ENCODE measurements at regions not wholly inside any gene's neighbourhood (a gene's known extent, or its start where the extent isn't known, plus 50 kb on each side); places are given as distances from the start of the nearest gene placed in this dataset.

DNA sequence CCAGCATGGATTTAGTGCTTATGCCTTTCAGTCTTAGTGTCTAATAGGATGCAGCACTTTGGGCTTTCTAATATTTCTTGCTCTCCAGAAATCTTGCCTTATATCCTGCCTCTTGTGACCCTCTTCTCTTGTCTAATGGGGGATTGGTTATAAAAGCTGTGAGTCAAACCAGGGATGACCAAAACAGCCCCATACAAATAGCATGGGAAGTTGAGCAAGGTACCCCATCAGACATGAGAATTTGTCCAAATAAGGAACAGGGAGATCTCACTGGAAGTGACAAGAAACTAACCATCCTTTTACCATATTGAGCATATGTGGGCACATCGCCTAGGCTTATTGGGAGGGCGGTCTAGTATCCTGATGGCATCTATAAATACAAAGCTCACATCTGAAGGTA, 78.8 kb upstream of the BZW1 start:
- TF ChIP-seq, protein P1, sequence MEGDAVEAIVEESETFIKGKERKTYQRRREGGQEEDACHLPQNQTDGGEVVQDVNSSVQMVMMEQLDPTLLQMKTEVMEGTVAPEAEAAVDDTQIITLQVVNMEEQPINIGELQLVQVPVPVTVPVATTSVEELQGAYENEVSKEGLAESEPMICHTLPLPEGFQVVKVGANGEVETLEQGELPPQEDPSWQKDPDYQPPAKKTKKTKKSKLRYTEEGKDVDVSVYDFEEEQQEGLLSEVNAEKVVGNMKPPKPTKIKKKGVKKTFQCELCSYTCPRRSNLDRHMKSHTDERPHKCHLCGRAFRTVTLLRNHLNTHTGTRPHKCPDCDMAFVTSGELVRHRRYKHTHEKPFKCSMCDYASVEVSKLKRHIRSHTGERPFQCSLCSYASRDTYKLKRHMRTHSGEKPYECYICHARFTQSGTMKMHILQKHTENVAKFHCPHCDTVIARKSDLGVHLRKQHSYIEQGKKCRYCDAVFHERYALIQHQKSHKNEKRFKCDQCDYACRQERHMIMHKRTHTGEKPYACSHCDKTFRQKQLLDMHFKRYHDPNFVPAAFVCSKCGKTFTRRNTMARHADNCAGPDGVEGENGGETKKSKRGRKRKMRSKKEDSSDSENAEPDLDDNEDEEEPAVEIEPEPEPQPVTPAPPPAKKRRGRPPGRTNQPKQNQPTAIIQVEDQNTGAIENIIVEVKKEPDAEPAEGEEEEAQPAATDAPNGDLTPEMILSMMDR (IDR thresholded peaks at IDR 0.05; ENCODE audit: borderline replicate concordance, extremely low read depth, low read length, poor library complexity, severe bottlenecking), result no peak
- TF ChIP-seq EZH2 (IDR thresholded peaks at IDR 0.05; ENCODE audit: borderline replicate concordance, low read depth, low read length, severe bottlenecking), result no peak
- Histone ChIP-seq H3K27ac (ENCODE audit: low read length) (no peak overlapping the region), H3K9ac (ENCODE audit: low read depth, low read length) (no peak overlapping the region), H4K20me1 (ENCODE audit: insufficient read depth, low read length) (no peaks in the 10 kb centered on the region), H3K36me3 (ENCODE audit: insufficient read depth, low read length) (no peaks in the 10 kb centered on the region), H3K27me3 (ENCODE audit: insufficient read depth, low read length, poor library complexity) (peaks cover 24% of the 10 kb centered on the region), H3K79me2 (ENCODE audit: insufficient read depth, low read length) (no peaks in the 10 kb centered on the region), H2AFZ (ENCODE audit: low read depth, low read length) (no peak overlapping the region), H3K4me2 (ENCODE audit: insufficient read depth, low read length) (no peak overlapping the region), H3K9me3 (ENCODE audit: insufficient read depth, low read length, severe bottlenecking) (no peaks in the 10 kb centered on the region), H3K4me3 (ENCODE audit: low read depth in 1 of 2, low read length in 2 of 2) (no peak overlapping the region), H3K4me1 (ENCODE audit: insufficient read depth, low read length) (no peaks in the 10 kb centered on the region)
- ATAC-seq (ENCODE audit: insufficient read depth, low read depth) (no peak), DNase-seq (no peak)

DNA sequence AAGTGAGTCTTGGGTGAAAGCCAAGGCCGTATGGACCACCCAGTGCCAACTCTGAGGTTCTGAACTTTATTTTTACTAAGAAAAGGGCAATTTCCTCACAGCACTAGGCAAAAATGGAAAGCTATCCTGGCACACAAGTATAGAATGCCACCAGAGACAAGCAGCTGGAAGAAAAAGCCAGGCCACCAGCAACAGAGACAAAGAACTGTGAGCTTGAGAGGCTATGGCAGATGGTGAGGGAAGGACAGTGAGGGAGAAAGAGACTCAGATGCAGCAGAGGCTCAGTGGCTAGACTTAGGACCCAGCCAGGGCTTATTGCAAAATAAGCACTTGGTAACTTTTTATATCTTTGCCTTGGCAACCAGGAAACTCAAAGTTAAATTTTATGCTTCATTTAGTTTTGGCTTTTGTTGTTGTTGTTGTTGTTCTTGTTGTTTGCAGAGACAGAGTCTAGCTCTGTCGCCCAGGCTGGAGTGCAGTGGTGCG, 78.0 kb upstream of the BZW1 start:
- DNase-seq (no peak), ATAC-seq (ENCODE audit: insufficient read depth, low read depth) (no peak)
- H3K4me2 ChIP-seq (ENCODE audit: insufficient read depth, low read length), result no peak overlapping the region
- H3K9ac ChIP-seq (ENCODE audit: low read depth, low read length), result no peak overlapping the region
- peaks cover 21% of the 10 kb centered on the region for H3K27me3 ChIP-seq (ENCODE audit: insufficient read depth, low read length, poor library complexity)
- no peak overlapping the region for H2AFZ ChIP-seq (ENCODE audit: low read depth, low read length)
- H3K4me1 ChIP-seq (ENCODE audit: insufficient read depth, low read length), result no peaks in the 10 kb centered on the region
- no peaks in the 10 kb centered on the region for H3K79me2 ChIP-seq (ENCODE audit: insufficient read depth, low read length)
- no peaks in the 10 kb centered on the region for H4K20me1 ChIP-seq (ENCODE audit: insufficient read depth, low read length)
- no peak overlapping the region for H3K27ac ChIP-seq (ENCODE audit: low read length)
- H3K9me3 ChIP-seq (ENCODE audit: insufficient read depth, low read length, severe bottlenecking), result no peaks in the 10 kb centered on the region
- no peak overlapping the region for H3K4me3 ChIP-seq (ENCODE audit: low read depth in 1 of 2, low read length in 2 of 2)
- TF ChIP-seq, protein P1 (IDR thresholded peaks at IDR 0.05; ENCODE audit: borderline replicate concordance, extremely low read depth, low read length, poor library complexity, severe bottlenecking), result no peak
- TF ChIP-seq EZH2 (IDR thresholded peaks at IDR 0.05; ENCODE audit: borderline replicate concordance, low read depth, low read length, severe bottlenecking), result no peak
- H3K36me3 ChIP-seq (ENCODE audit: insufficient read depth, low read length), result no peaks in the 10 kb centered on the region

DNA sequence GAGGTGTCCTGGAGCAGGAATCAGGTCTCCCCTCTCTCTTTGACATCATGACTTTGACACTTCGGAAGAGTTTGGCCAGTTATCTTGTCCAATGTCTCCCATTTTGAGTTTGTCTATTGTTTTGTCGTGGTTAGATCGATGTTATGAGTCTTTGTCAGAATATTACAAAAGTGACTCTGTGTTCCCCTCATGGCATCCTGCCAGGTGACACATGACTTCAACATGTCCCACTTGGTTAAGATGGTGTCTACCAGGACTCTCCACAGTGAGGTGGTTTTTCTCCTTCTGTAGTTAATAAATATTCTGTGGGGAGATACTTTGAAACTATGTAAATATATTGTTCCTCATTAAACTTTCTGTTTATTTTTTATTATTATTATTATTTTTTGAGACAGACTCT, 76.6 kb upstream of the BZW1 start:
- Histone ChIP-seq H3K36me3 (ENCODE audit: insufficient read depth, low read length) (no peaks in the 10 kb centered on the region), H3K9ac (ENCODE audit: low read depth, low read length) (no peak overlapping the region), H3K27me3 (ENCODE audit: insufficient read depth, low read length, poor library complexity) (peaks cover 22% of the 10 kb centered on the region), H4K20me1 (ENCODE audit: insufficient read depth, low read length) (no peaks in the 10 kb centered on the region), H3K27ac (ENCODE audit: low read length) (no peak overlapping the region), H3K4me1 (ENCODE audit: insufficient read depth, low read length) (no peaks in the 10 kb centered on the region), H3K4me2 (ENCODE audit: insufficient read depth, low read length) (no peak overlapping the region), H3K9me3 (ENCODE audit: insufficient read depth, low read length, severe bottlenecking) (no peaks in the 10 kb centered on the region), H3K79me2 (ENCODE audit: insufficient read depth, low read length) (no peaks in the 10 kb centered on the region), H2AFZ (ENCODE audit: low read depth, low read length) (no peak overlapping the region), H3K4me3 (ENCODE audit: low read depth in 1 of 2, low read length in 2 of 2) (no peak overlapping the region)
- no peak for DNase-seq
- TF ChIP-seq, protein P1 (IDR thresholded peaks at IDR 0.05; ENCODE audit: borderline replicate concordance, extremely low read depth, low read length, poor library complexity, severe bottlenecking), result no peak
- no peak for TF ChIP-seq EZH2 (IDR thresholded peaks at IDR 0.05; ENCODE audit: borderline replicate concordance, low read depth, low read length, severe bottlenecking)
- no peak for ATAC-seq (ENCODE audit: insufficient read depth, low read depth)

All from DND-41 (cell line).